Transverse colon (tissue), 4 donors: ENCODE measurements at regions not wholly inside any gene's neighbourhood (a gene's known extent, or its start where the extent isn't known, plus 50 kb on each side); places are given as distances from the start of the nearest gene placed in this dataset.

ENCODE experiments used
- DNase-seq: peaks from one replicate; pipeline ENCODE4 v3.0.0-alpha.2; 2019
- H3K27ac ChIP-seq, 4 donors: fragments of 200-600 bp; sonication (generic); 2 replicates each; pipeline ENCODE4 v1.5.1; 2016 to 2018; ENCODE audit warnings: inconsistent platforms in 4 of 4
- H3K27me3 ChIP-seq: fragments of 200-600 bp; sonication (generic); 2 replicates; pipeline ENCODE4 v1.5.1; 2017; ENCODE audit warnings: inconsistent platforms
- H3K36me3 ChIP-seq, 4 donors: fragments of 200-600 bp; sonication (generic); 2 replicates each; pipeline ENCODE4 v1.5.1; 2017 to 2019; ENCODE audit warnings: inconsistent platforms in 4 of 4
- H3K4me1 ChIP-seq, 4 donors: fragments of 200-600 bp; sonication (generic); 2 replicates each; pipeline ENCODE4 v1.5.1; 2017 to 2020; ENCODE audit warnings: inconsistent platforms in 4 of 4
- H3K4me3 ChIP-seq, 4 donors: fragments of 200-600 bp; sonication (generic); 1 replicate in 1 of 4; 2 replicates in 3 of 4; pipeline versions ENCODE4 v1.5.1 to v1.6.1; 2017 to 2019; ENCODE audit warnings: inconsistent platforms in 4 of 4
- H3K9me3 ChIP-seq, 2 donors: fragments of 200-600 bp; sonication (generic); 2 replicates each; pipeline ENCODE4 v1.5.1; 2017 to 2019; ENCODE audit warnings: inconsistent platforms in 2 of 2
- CTCF ChIP-seq, 5 experiments: fragments of 200-600 bp in 3 of 5; fragments of 450-650 bp in 2 of 5; sonication (generic) in 3 of 5; IDR thresholded peaks; 1 replicate in 2 of 5; 2 replicates in 3 of 5; pipeline ENCODE4 v1.5.1; 2016 to 2017; ENCODE audit warnings: antibody characterized with exemption in 5 of 5, inconsistent platforms in 3 of 5, mild to moderate bottlenecking in 2 of 5, moderate library complexity in 1 of 5
- EP300 ChIP-seq: sonication (generic); formaldehyde crosslinking; IDR thresholded peaks from one replicate; pipeline ENCODE4 v1.6.1; 2017; ENCODE audit warnings: antibody characterized with exemption, low read depth
- POLR2A ChIP-seq: fragments of 450-650 bp; IDR thresholded peaks from one replicate; pipeline ENCODE4 v1.6.1; 2016; ENCODE audit warnings: antibody characterized with exemption, mild to moderate bottlenecking, moderate library complexity
- POLR2AphosphoS5 ChIP-seq, 3 donors: sonication (generic); formaldehyde crosslinking; IDR thresholded peaks; one replicate each; pipeline ENCODE4 v1.6.1; 2016; ENCODE audit warnings: antibody characterized with exemption in 3 of 3
- whole genome bisulfite sequencing, 2 donors: methylation state at CpG; one replicate each; pipeline ENCODE4 v1.1.5; 2018; ENCODE audit warnings: low coverage in 1 of 2; 5-methylcytosine and 5-hydroxymethylcytosine counted together
- in situ Hi-C, 4 donors: fragments of 200-750 bp; cut with MboI; loops; one replicate each; pipeline versions ENCODE4 v1.15.0 to v1.15.1; 2017; ENCODE audit warnings: low sequenced_read_pairs in 3 of 4, low pct_ligation_motif_present in 1 of 4, low pct_unique_long_range_greater_than_20kb in 1 of 4
- intact Hi-C: fragments of 100-400 bp; cut with DNase I; formaldehyde crosslinking; loops from one replicate; pipeline ENCODE4 v1.15.1; 2023; ENCODE audit warnings: low total_unique reads

GRCh38 chr3:66150977-66151376 is 69.8 kb upstream of the SLC25A26 start:
- in situ Hi-C loops (no loop called here), intact Hi-C loops (no loop called here)
- H3K4me3 ChIP-seq = no peak overlapping the region
- H3K9me3 ChIP-seq = no peaks in the 10 kb centered on the region
- no peaks in the 10 kb centered on the region for H3K36me3 ChIP-seq
- no peak overlapping the region for H3K27ac ChIP-seq
- no peaks in the 10 kb centered on the region for H3K4me1 ChIP-seq
- no peaks in the 10 kb centered on the region for H3K27me3 ChIP-seq
- 89 to 100% methylated on average over 2 to 5 of the region's 5 CpGs for WGBS, 2 donors
- TF ChIP-seq CTCF (IDR thresholded peaks at IDR 0.05) = no peak
- TF ChIP-seq POLR2A = no peak
- TF ChIP-seq EP300 = no peak
- no peak for TF ChIP-seq POLR2AphosphoS5 (IDR thresholded peaks at IDR 0.05)
- DNase-seq = no peak

GRCh38 chr3:66149269-66149668 is 71.5 kb upstream of the SLC25A26 start:
- no peak for DNase-seq
- intact Hi-C loops (loop anchor here (10.0 kb wide), 1 partner anchor 114 kb away; the partner anchor contains the start of gene MAGI1), in situ Hi-C loops (loop anchor here in 2 of 4 donors (25.0 kb wide), 1 partner anchor 362 kb away; no protein-coding TSS in a partner anchor)
- Histone ChIP-seq H3K9me3 (no peaks in the 10 kb centered on the region), H3K36me3 (no peaks in the 10 kb centered on the region), H3K27me3 (no peaks in the 10 kb centered on the region), H3K4me1 (no peaks in the 10 kb centered on the region), H3K4me3 (no peak overlapping the region), H3K27ac (no peak overlapping the region)
- TF ChIP-seq POLR2AphosphoS5 (IDR thresholded peaks at IDR 0.05) = no peak
- no peak for TF ChIP-seq CTCF (IDR thresholded peaks at IDR 0.05)
- TF ChIP-seq EP300 = no peak
- WGBS, 2 donors = 50 to 69% methylated on average over 1 of the region's 1 CpG

GRCh38 chr3:66145408-66145733 is 75.4 kb upstream of the SLC25A26 start:
- Histone ChIP-seq H3K27me3 (no peaks in the 10 kb centered on the region), H3K27ac (no peak overlapping the region), H3K4me3 (no peak overlapping the region), H3K36me3 (no peaks in the 10 kb centered on the region), H3K4me1 (no peaks in the 10 kb centered on the region), H3K9me3 (no peaks in the 10 kb centered on the region)
- DNase-seq = no peak
- in situ Hi-C loops (loop anchor here in 2 of 4 donors (25.0 kb wide), 1 partner anchor 358 kb away; no protein-coding TSS in a partner anchor), intact Hi-C loops (loop anchor here (10.0 kb wide), 1 partner anchor 111 kb away; the partner anchor contains the start of gene MAGI1)
- TF ChIP-seq EP300 (no peak), POLR2A (no peak), POLR2AphosphoS5 (IDR thresholded peaks at IDR 0.05) (no peak), CTCF (IDR thresholded peaks at IDR 0.05) (no peak)

GRCh38 chr3:66144568-66145407 is 76.0 kb upstream of the SLC25A26 start:
- Histone ChIP-seq H3K36me3 (no peaks in the 10 kb centered on the region), H3K4me1 (no peaks in the 10 kb centered on the region), H3K4me3 (no peak overlapping the region), H3K27ac (no peak overlapping the region), H3K9me3 (no peaks in the 10 kb centered on the region), H3K27me3 (no peaks in the 10 kb centered on the region)
- 60 to 65% methylated on average over 6 to 7 of the region's 7 CpGs for WGBS, 2 donors
- in situ Hi-C loops = loop anchor here in 3 of 4 donors (5.0 to 25.0 kb wide), 2 partner anchors 357 kb away; no protein-coding TSS in a partner anchor
- no peak for TF ChIP-seq EP300
- no peak for TF ChIP-seq POLR2A
- TF ChIP-seq POLR2AphosphoS5 (IDR thresholded peaks at IDR 0.05) = no peak
- no peak for TF ChIP-seq CTCF (IDR thresholded peaks at IDR 0.05)
- no peak for DNase-seq
- intact Hi-C loops = loop anchor here (10.0 kb wide), 1 partner anchor 110 kb away; the partner anchor contains the start of gene MAGI1
